Gastrocnemius medialis (tissue), 4 donors: ENCODE measurements at regions not wholly inside any gene's neighbourhood (a gene's known extent, or its start where the extent isn't known, plus 50 kb on each side); places are given as distances from the start of the nearest gene placed in this dataset.

ENCODE experiments used
- CTCF ChIP-seq, 5 experiments: fragments of 450-650 bp in 3 of 5; fragments of 200-600 bp in 2 of 5; sonication (generic) in 2 of 5; IDR thresholded peaks in 4 of 5; conservative IDR thresholded peaks in 1 of 5; 1 replicate in 4 of 5; 2 replicates in 1 of 5; pipeline ENCODE4 v1.5.1; 2016 to 2019; ENCODE audit warnings: antibody characterized with exemption in 5 of 5, mild to moderate bottlenecking in 3 of 5, moderate library complexity in 3 of 5
- POLR2A ChIP-seq, 2 donors: fragments of 450-650 bp; IDR thresholded peaks; one replicate each; pipeline ENCODE4 v1.6.1; 2017; ENCODE audit warnings: antibody characterized with exemption in 2 of 2, mild to moderate bottlenecking in 2 of 2, moderate library complexity in 2 of 2

DNA sequence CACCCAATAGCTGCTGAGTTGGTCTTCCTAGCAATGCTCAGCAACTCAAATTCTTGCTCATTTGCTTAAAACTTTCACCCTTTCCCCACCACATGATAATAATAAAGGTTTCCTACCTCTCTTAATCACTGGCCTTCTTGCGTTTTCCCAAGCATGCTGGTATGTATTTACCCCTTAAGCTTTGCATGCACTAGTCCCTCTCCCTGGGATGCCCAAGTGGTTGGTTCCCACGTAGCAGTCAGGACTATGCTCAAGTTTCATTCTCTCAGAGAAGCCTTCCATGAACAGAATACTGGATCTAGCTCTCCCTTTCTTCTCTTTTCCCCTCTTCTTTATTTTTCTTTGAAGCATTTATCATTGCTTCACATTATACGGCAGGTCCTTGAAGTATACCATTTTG, 108.8 kb downstream of the KBTBD8 start:
- no peak for TF ChIP-seq POLR2A (IDR thresholded peaks at IDR 0.05)
- TF ChIP-seq CTCF (IDR thresholded peaks at IDR 0.05 in 4 of 5, conservative IDR thresholded peaks at IDR 0.05 in 1 of 5), result no peak
